ENCODE measurements at regions not wholly inside any gene's neighbourhood (a gene's known extent, or its start where the extent isn't known, plus 50 kb on each side); places are given as distances from the start of the nearest gene placed in this dataset.

DNA sequence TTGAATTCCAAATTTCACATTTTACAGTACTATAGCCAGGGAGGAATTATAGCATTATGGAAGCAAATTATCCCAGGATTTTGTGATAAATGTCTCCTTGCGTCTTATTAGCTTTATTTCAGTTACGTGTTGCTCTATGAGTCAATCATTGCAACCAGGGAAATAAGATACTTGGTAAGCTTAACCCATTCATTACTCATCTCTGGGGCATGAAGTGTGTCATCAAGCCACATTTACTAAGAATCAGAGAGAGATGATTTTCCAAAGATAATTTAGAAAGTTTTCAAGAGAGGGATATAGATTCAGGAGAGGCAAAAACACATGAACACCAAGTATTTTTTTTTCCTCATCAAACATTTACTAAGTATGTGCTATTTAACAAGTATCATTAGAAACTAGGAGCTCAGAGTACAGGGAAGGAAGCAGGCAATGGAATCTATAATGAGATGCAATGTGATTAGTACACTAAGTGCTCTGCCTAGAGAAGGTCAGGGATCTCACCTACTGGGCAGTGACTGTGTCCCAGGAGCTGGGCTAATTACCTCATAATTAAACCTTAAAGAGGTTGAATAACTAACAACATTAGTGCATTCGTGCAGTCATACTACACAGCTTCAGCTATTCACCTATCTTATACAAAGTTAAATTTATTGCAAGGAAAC, 217.8 kb upstream of the NXPH2 start:
- H3K9ac ChIP-seq (ENCODE audit: extremely low read depth, insufficient read length, low read length) = no peak overlapping the region
- H3T11ph ChIP-seq (ENCODE audit: low read length) = no peak overlapping the region
- no peak overlapping the region for H4K8ac ChIP-seq (replicated peaks; ENCODE audit: insufficient read length, low read depth, low read length)
- no peak overlapping the region for H4K5ac ChIP-seq (ENCODE audit: insufficient read length, low read depth, low read length)
- H3K79me2 ChIP-seq (ENCODE audit: insufficient read depth, low read length) = no peaks in the 10 kb centered on the region
- H3K27ac ChIP-seq (ENCODE audit: insufficient read length, low read depth, low read length) = no peak overlapping the region
- Mint-ChIP-seq H3K4me1 (peaks cover 6 to 14% of the 10 kb centered on the region in 2 experiments), H3K27me3 (ENCODE audit: low read depth) (no peaks in the 10 kb centered on the region), H3K9me3 (no peaks in the 10 kb centered on the region), H3K27ac (no peak overlapping the region), H3K36me3 (ENCODE audit: insufficient read depth in 1 of 3, low read depth in 3 of 3) (no peaks in the 10 kb centered on the region), H3K4me3 (no peak overlapping the region)
- H2BK15ac ChIP-seq (ENCODE audit: low read depth, low read length) = no peak overlapping the region
- H3K4me1 ChIP-seq (ENCODE audit: insufficient read depth, low read length) = no peaks in the 10 kb centered on the region
- TF ChIP-seq, protein P1, sequence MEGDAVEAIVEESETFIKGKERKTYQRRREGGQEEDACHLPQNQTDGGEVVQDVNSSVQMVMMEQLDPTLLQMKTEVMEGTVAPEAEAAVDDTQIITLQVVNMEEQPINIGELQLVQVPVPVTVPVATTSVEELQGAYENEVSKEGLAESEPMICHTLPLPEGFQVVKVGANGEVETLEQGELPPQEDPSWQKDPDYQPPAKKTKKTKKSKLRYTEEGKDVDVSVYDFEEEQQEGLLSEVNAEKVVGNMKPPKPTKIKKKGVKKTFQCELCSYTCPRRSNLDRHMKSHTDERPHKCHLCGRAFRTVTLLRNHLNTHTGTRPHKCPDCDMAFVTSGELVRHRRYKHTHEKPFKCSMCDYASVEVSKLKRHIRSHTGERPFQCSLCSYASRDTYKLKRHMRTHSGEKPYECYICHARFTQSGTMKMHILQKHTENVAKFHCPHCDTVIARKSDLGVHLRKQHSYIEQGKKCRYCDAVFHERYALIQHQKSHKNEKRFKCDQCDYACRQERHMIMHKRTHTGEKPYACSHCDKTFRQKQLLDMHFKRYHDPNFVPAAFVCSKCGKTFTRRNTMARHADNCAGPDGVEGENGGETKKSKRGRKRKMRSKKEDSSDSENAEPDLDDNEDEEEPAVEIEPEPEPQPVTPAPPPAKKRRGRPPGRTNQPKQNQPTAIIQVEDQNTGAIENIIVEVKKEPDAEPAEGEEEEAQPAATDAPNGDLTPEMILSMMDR (conservative IDR thresholded peaks at IDR 0.05) = no peak
- no peak overlapping the region for H3K18ac ChIP-seq (ENCODE audit: insufficient read length, low read depth, low read length)
- H3K23me2 ChIP-seq (ENCODE audit: insufficient read length, low read depth, low read length, poor library complexity, severe bottlenecking) = no peaks in the 10 kb centered on the region
- no peak overlapping the region for H2BK12ac ChIP-seq (ENCODE audit: insufficient read length, low read depth, low read length)
- no peak for DNase-seq
- no peak overlapping the region for H3K4me2 ChIP-seq (ENCODE audit: insufficient read depth, insufficient read length, low read length)
- H2AFZ ChIP-seq (ENCODE audit: low read length) = no peak overlapping the region
- no peak overlapping the region for H4K91ac ChIP-seq (ENCODE audit: insufficient read length, low read depth, low read length)
- no peak overlapping the region for H2BK5ac ChIP-seq (ENCODE audit: insufficient read length, low read length)
- no CpG with 5 or more reads among the region's 3 CpGs for WGBS (ENCODE audit: extremely low coverage, insufficient read length, low lambda C conversion rate)
- no peaks in the 10 kb centered on the region for H3K27me3 ChIP-seq (ENCODE audit: insufficient read depth, low read length)
- no peak overlapping the region for H2BK20ac ChIP-seq (ENCODE audit: low read depth, low read length, poor library complexity, severe bottlenecking)
- H3K4ac ChIP-seq (ENCODE audit: low read depth, low read length) = no peak overlapping the region
- H3K14ac ChIP-seq (ENCODE audit: insufficient read depth, low read length) = no peak overlapping the region
- no peak overlapping the region for H2BK120ac ChIP-seq (ENCODE audit: low read depth, low read length, poor library complexity, severe bottlenecking)
- no peak overlapping the region for H3K56ac ChIP-seq (ENCODE audit: insufficient read length, low read depth, low read length)
- H3K23ac ChIP-seq (ENCODE audit: insufficient read length, low read depth, low read length) = no peak overlapping the region
- H3K79me1 ChIP-seq (ENCODE audit: insufficient read depth, low read depth, low read length, poor library complexity, severe bottlenecking) = no peaks in the 10 kb centered on the region
- no peaks in the 10 kb centered on the region for H3K9me3 ChIP-seq (ENCODE audit: control insufficient read depth, low read depth, low read length)
- H4K20me1 ChIP-seq (ENCODE audit: control insufficient read depth, insufficient read depth, insufficient read length) = no peaks in the 10 kb centered on the region
- no peak overlapping the region for H2AK5ac ChIP-seq (ENCODE audit: insufficient read length, low read length)
